Testis (tissue), 2 donors: ENCODE measurements at regions not wholly inside any gene's neighbourhood (a gene's known extent, or its start where the extent isn't known, plus 50 kb on each side); places are given as distances from the start of the nearest gene placed in this dataset.

Experiments
- POLR2A ChIP-seq: fragments of 450-650 bp; IDR thresholded peaks from one replicate; pipeline ENCODE4 v1.6.1; 2017; ENCODE audit warnings: antibody characterized with exemption, mild to moderate bottlenecking, moderate library complexity
- TF ChIP-seq, protein P1 (sequence below), 3 experiments: fragments of 450-650 bp in 2 of 3; fragments of 200-600 bp in 1 of 3; sonication (generic) in 1 of 3; IDR thresholded peaks; one replicate each; pipeline ENCODE4 v1.5.1; 2016 to 2019; ENCODE audit warnings: antibody characterized with exemption in 3 of 3, mild to moderate bottlenecking in 2 of 3, moderate library complexity in 1 of 3

DNA sequence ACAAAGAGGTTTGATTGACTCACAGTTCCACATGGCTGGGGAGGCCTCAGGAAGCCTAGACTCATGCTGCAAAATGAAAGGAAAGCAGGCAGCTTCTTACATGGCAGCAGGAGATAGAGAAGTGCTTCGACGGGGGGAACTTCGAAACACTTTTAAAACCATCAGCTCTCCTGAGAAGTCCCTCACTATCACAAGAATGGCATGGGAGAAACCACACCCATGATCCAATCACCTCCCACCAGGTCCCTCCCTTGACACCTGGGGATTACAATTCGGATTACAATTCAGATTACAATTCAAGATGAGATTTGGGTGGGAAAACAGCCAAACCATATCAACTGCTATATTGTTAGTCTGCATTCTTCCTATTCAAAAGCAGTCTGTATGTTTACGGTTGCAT is 322.3 kb upstream of the ISL1 start:
- TF ChIP-seq, protein P1, sequence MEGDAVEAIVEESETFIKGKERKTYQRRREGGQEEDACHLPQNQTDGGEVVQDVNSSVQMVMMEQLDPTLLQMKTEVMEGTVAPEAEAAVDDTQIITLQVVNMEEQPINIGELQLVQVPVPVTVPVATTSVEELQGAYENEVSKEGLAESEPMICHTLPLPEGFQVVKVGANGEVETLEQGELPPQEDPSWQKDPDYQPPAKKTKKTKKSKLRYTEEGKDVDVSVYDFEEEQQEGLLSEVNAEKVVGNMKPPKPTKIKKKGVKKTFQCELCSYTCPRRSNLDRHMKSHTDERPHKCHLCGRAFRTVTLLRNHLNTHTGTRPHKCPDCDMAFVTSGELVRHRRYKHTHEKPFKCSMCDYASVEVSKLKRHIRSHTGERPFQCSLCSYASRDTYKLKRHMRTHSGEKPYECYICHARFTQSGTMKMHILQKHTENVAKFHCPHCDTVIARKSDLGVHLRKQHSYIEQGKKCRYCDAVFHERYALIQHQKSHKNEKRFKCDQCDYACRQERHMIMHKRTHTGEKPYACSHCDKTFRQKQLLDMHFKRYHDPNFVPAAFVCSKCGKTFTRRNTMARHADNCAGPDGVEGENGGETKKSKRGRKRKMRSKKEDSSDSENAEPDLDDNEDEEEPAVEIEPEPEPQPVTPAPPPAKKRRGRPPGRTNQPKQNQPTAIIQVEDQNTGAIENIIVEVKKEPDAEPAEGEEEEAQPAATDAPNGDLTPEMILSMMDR (IDR thresholded peaks at IDR 0.05), result no peak
- TF ChIP-seq POLR2A, result no peak
